H1 (cell line): ENCODE measurements at regions not wholly inside any gene's neighbourhood (a gene's known extent, or its start where the extent isn't known, plus 50 kb on each side); places are given as distances from the start of the nearest gene placed in this dataset.

Source experiments
- CTCF ChIA-PET: fragments of 300-600 bp; sonication (Branson Sonifier 250); formaldehyde crosslinking; loops from one replicate; lab custom pipeline; 2021; ENCODE audit not compliant: partially characterized antibody; lab: Charles Lee
- POLR2A ChIA-PET: fragments of 300-600 bp; sonication (Branson Sonifier 250); formaldehyde crosslinking; loops from one replicate; lab custom pipeline; 2021; ENCODE audit warnings: inconsistent platforms; ENCODE audit not compliant: partially characterized antibody; lab: Charles Lee
- DNase-seq, 2 experiments: peaks; one replicate each; pipeline versions ENCODE4 v3.0.0 to v3.0.0-alpha.2; 2010 to 2022; ENCODE audit warnings: low spot score in 2 of 2, low read depth in 1 of 2, mixed read lengths in 1 of 2
- FAIRE-seq: peaks from 2 replicates; lab custom pipeline; 2011; peaks lifted over from hg19 to GRCh38; lab: Jason Lieb, UNC
- H2AFZ ChIP-seq: 2 replicates; pipeline ENCODE4 v1.8.1; 2012; ENCODE audit warnings: low read length, inconsistent platforms
- H2AK5ac ChIP-seq: 2 replicates; pipeline ENCODE4 v1.6.1; 2013; ENCODE audit warnings: low read depth, low read length
- H2BK120ac ChIP-seq: replicated peaks from 2 replicates; pipeline ENCODE3; 2013; ENCODE audit warnings: low read depth, low read length, inconsistent platforms
- H2BK12ac ChIP-seq: 2 replicates; pipeline ENCODE4 v1.6.1; 2013; ENCODE audit warnings: low read depth, low read length
- H2BK15ac ChIP-seq: 2 replicates; pipeline ENCODE4 v1.6.1; 2013; ENCODE audit warnings: low read length
- H2BK20ac ChIP-seq: 2 replicates; pipeline ENCODE4 v1.6.1; 2013; ENCODE audit warnings: low read length
- H2BK5ac ChIP-seq: 2 replicates; pipeline ENCODE4 v1.6.1; 2013; ENCODE audit warnings: low read depth, low read length
- H3K14ac ChIP-seq: 2 replicates; pipeline ENCODE4 v1.6.1; 2013; ENCODE audit warnings: inconsistent platforms; ENCODE audit not compliant: insufficient read length
- H3K18ac ChIP-seq: 2 replicates; pipeline ENCODE4 v1.6.1; 2013; ENCODE audit warnings: low read length; ENCODE audit errors: extremely low read depth
- H3K23ac ChIP-seq: 2 replicates; pipeline ENCODE4 v1.6.1; 2013; ENCODE audit warnings: inconsistent platforms; ENCODE audit not compliant: insufficient read length
- H3K23me2 ChIP-seq: 2 replicates; pipeline ENCODE4 v1.6.1; 2013; ENCODE audit warnings: low read depth, low read length
- H3K27ac ChIP-seq: 2 replicates; pipeline ENCODE4 v1.6.1; 2011; ENCODE audit warnings: low read depth, low read length, inconsistent platforms
- H3K27me3 ChIP-seq, 4 experiments: replicated peaks in 1 of 4; 1 replicate in 1 of 4; 2 replicates in 3 of 4; pipeline versions ENCODE4 v1.6.1 to v1.8.1; 2011 to 2013; ENCODE audit warnings: low read length in 3 of 4, mild to moderate bottlenecking in 3 of 4, inconsistent platforms in 2 of 4, mixed read lengths in 2 of 4, moderate library complexity in 1 of 4; ENCODE audit not compliant: control insufficient read depth in 3 of 4, insufficient read depth in 3 of 4; ENCODE audit errors: extremely low read depth in 1 of 4
- H3K36me3 ChIP-seq, 4 experiments: 2 replicates each; pipeline versions ENCODE4 v1.6.1 to v1.8.1; 2011 to 2013; ENCODE audit warnings: mild to moderate bottlenecking in 4 of 4, low read length in 3 of 4, moderate library complexity in 2 of 4, control low read depth in 1 of 4, inconsistent platforms in 1 of 4; ENCODE audit not compliant: insufficient read depth in 4 of 4, control insufficient read depth in 2 of 4
- H3K4ac ChIP-seq: replicated peaks from 2 replicates; pipeline ENCODE3; 2013; ENCODE audit warnings: low read length, low read depth, mixed read lengths, inconsistent platforms; ENCODE audit not compliant: insufficient read length
- H3K4me1 ChIP-seq, 4 experiments: replicated peaks in 1 of 4; 1 replicate in 1 of 4; 2 replicates in 3 of 4; pipeline versions ENCODE4 v1.6.1 to v1.8.1; 2011 to 2013; ENCODE audit warnings: low read length in 3 of 4, inconsistent platforms in 2 of 4, mixed read lengths in 1 of 4; ENCODE audit not compliant: insufficient read depth in 4 of 4, control insufficient read depth in 3 of 4
- H3K4me2 ChIP-seq, 2 experiments: 2 replicates each; pipeline versions ENCODE4 v1.6.1 to v1.8.1; 2011 to 2013; ENCODE audit warnings: low read depth in 2 of 2, low read length in 2 of 2, control low read depth in 1 of 2, inconsistent platforms in 1 of 2, mild to moderate bottlenecking in 1 of 2; ENCODE audit not compliant: insufficient read depth in 1 of 2
- H3K4me3 ChIP-seq, 4 experiments: fragments of 200-600, 300-600 bp in 1 of 4; sonication (generic), shearing (Covaris generic), sonication (Bioruptor Twin) in 1 of 4; 2 replicates each; pipeline versions ENCODE4 v1.5.1 to v1.8.1; 2011 to 2016; ENCODE audit warnings: low read length in 4 of 4, low read depth in 3 of 4, control low read depth in 2 of 4, inconsistent platforms in 2 of 4, mild to moderate bottlenecking in 2 of 4, mixed read lengths in 1 of 4, moderate library complexity in 1 of 4; ENCODE audit not compliant: insufficient read depth in 2 of 4; ENCODE audit errors: extremely low read depth in 1 of 4
- H3K56ac ChIP-seq: replicated peaks from 2 replicates; pipeline ENCODE3; 2013; ENCODE audit warnings: low read depth, mild to moderate bottlenecking, mixed read lengths, low read length, inconsistent platforms; ENCODE audit not compliant: insufficient read length
- H3K79me1 ChIP-seq: 2 replicates; pipeline ENCODE4 v1.6.1; 2013; ENCODE audit warnings: low read depth, low read length, control low read depth
- H3K79me2 ChIP-seq, 2 experiments: 2 replicates each; pipeline versions ENCODE4 v1.6.1 to v1.8.1; 2012 to 2013; ENCODE audit warnings: low read length in 2 of 2, mild to moderate bottlenecking in 2 of 2, inconsistent platforms in 1 of 2; ENCODE audit not compliant: insufficient read depth in 2 of 2, control insufficient read depth in 1 of 2
- H3K9ac ChIP-seq, 4 experiments: replicated peaks in 1 of 4; 1 replicate in 1 of 4; 2 replicates in 3 of 4; pipeline versions ENCODE4 v1.6.1 to v1.8.1; 2011 to 2013; ENCODE audit warnings: low read depth in 3 of 4, low read length in 3 of 4, control low read depth in 2 of 4, mild to moderate bottlenecking in 2 of 4, moderate library complexity in 2 of 4, inconsistent platforms in 1 of 4; ENCODE audit errors: extremely low read depth in 1 of 4
- H3K9me3 ChIP-seq, 2 experiments: 2 replicates each; pipeline versions ENCODE4 v1.6.1 to v1.8.1; 2012 to 2013; ENCODE audit warnings: mild to moderate bottlenecking in 2 of 2, moderate library complexity in 2 of 2, control low read depth in 1 of 2, inconsistent platforms in 1 of 2, low read depth in 1 of 2, low read length in 1 of 2, mixed read lengths in 1 of 2; ENCODE audit not compliant: insufficient read depth in 2 of 2
- H4K20me1 ChIP-seq, 2 experiments: replicated peaks in 1 of 2; 2 replicates each; pipeline versions ENCODE3 to v1.8.1; 2011 to 2013; ENCODE audit warnings: inconsistent platforms in 2 of 2, low read length in 2 of 2, mild to moderate bottlenecking in 1 of 2; ENCODE audit not compliant: insufficient read depth in 2 of 2, control insufficient read depth in 1 of 2
- H4K5ac ChIP-seq: 2 replicates; pipeline ENCODE4 v1.6.1; 2013; ENCODE audit warnings: low read length, low read depth, mixed read lengths, inconsistent platforms; ENCODE audit not compliant: insufficient read length
- H4K8ac ChIP-seq: 2 replicates; pipeline ENCODE4 v1.8.0; 2013; ENCODE audit warnings: mild to moderate bottlenecking, moderate library complexity, low read length, inconsistent platforms; ENCODE audit not compliant: insufficient read depth; ENCODE audit errors: extremely low read depth
- H4K91ac ChIP-seq: replicated peaks from 2 replicates; pipeline ENCODE3; 2013; ENCODE audit warnings: low read length, mixed read lengths, inconsistent platforms; ENCODE audit not compliant: insufficient read length
- FOSL1 ChIP-seq: IDR thresholded peaks from 2 replicates; pipeline ENCODE4 v1.6.1; 2011; ENCODE audit warnings: mild to moderate bottlenecking, low read depth, low read length, moderate library complexity; ENCODE audit not compliant: insufficient read depth
- RNF2 ChIP-seq: fragments of 200-900, 300-1000 bp; sonication (generic); IDR thresholded peaks from 2 replicates; pipeline ENCODE4 v1.7.1; 2016; ENCODE audit warnings: borderline replicate concordance, low read depth, mild to moderate bottlenecking, antibody characterized with exemption, low read length; ENCODE audit not compliant: poor library complexity, severe bottlenecking; ENCODE audit errors: missing control alignments
- RXRA ChIP-seq: IDR thresholded peaks from 2 replicates; pipeline ENCODE4 v1.6.1; 2011; ENCODE audit warnings: low read depth, mild to moderate bottlenecking, low read length, moderate library complexity; ENCODE audit not compliant: insufficient read depth
- SIX5 ChIP-seq: IDR thresholded peaks from 2 replicates; pipeline ENCODE4 v1.6.1; 2011; ENCODE audit warnings: mild to moderate bottlenecking, low read depth, low read length
- SRF ChIP-seq: IDR thresholded peaks from 2 replicates; pipeline ENCODE4 v1.6.1; 2011; ENCODE audit warnings: mild to moderate bottlenecking, low read depth, low read length, moderate library complexity
- SUZ12 ChIP-seq: fragments of 200-600 bp; sonication (generic); IDR thresholded peaks from 2 replicates; pipeline ENCODE4 v1.6.1; 2012; ENCODE audit warnings: mild to moderate bottlenecking, inconsistent platforms, low read length, moderate library complexity, mixed read lengths
- YY1 ChIP-seq: IDR thresholded peaks from 2 replicates; pipeline ENCODE4 v1.6.1; 2011; ENCODE audit warnings: low read depth, mild to moderate bottlenecking, low read length
- WGBS, 2 experiments: shearing (Covaris generic) in 1 of 2; methylation state at CpG; one replicate each; pipeline versions ENCODE4 v1.1.6 to v1.1.7; 2013 to 2015; ENCODE audit warnings: low lambda C conversion rate in 2 of 2, mixed read lengths in 2 of 2, inconsistent platforms in 1 of 2, low coverage in 1 of 2, missing lambda C conversion rate in 1 of 2; ENCODE audit not compliant: insufficient replicate concordance in 2 of 2, insufficient coverage in 1 of 2, insufficient read length in 1 of 2; ENCODE audit errors: extremely low coverage in 1 of 2, missing lambda C conversion rate in 1 of 2; 5-methylcytosine and 5-hydroxymethylcytosine counted together

- H4K5ac ChIP-seq = no peak overlapping the region
- DNase-seq = no peak
- ChIA-PET CTCF (interaction anchor here (1.0 kb wide), 1 partner anchor 12 kb away, joined by 5 read pairs; no protein-coding TSS in a partner anchor), POLR2A (no interaction called here)
- no peak overlapping the region for H4K91ac ChIP-seq
- FAIRE-seq = no peak
- no peak overlapping the region for H2AK5ac ChIP-seq
- no peak overlapping the region for H2BK15ac ChIP-seq
- TF ChIP-seq RNF2 = no peak
- no peak for TF ChIP-seq FOSL1
- TF ChIP-seq SIX5 = no peak
- TF ChIP-seq SRF = no peak
- TF ChIP-seq RXRA = no peak
- no peak for TF ChIP-seq YY1
- no peak for TF ChIP-seq SUZ12
- H4K8ac ChIP-seq = no peak overlapping the region
- no peaks in the 10 kb centered on the region for H3K23me2 ChIP-seq
- no peaks in the 10 kb centered on the region for H3K4me1 ChIP-seq
- H3K18ac ChIP-seq = no peak overlapping the region
- H2BK120ac ChIP-seq = no peak overlapping the region
- H2AFZ ChIP-seq = no peak overlapping the region
- H3K27me3 ChIP-seq = no peaks in the 10 kb centered on the region
- H3K14ac ChIP-seq = no peak overlapping the region
- no peak overlapping the region for H3K4me2 ChIP-seq
- H3K23ac ChIP-seq = no peak overlapping the region
- no peak overlapping the region for H3K4me3 ChIP-seq
- no peak overlapping the region for H3K56ac ChIP-seq
- no peaks in the 10 kb centered on the region for H3K79me2 ChIP-seq
- no peak overlapping the region for H3K9ac ChIP-seq
- H2BK12ac ChIP-seq = no peak overlapping the region
- H2BK5ac ChIP-seq = no peak overlapping the region
- H3K27ac ChIP-seq = no peak overlapping the region
- WGBS, 2 experiments = 83% methylated on average over 3 of the region's 3 CpGs; no CpG with 5 or more reads in 1 of the 2 experiments
- no peak overlapping the region for H2BK20ac ChIP-seq
- H3K4ac ChIP-seq = no peak overlapping the region
- H3K79me1 ChIP-seq = no peaks in the 10 kb centered on the region
- H4K20me1 ChIP-seq = no peaks in the 10 kb centered on the region
- no peaks in the 10 kb centered on the region for H3K9me3 ChIP-seq
- H3K36me3 ChIP-seq = no peaks in the 10 kb centered on the region
These were observed 722.3 kb upstream of the FLRT2 start for GRCh38 chr14:84807673-84808072.
